B cell (primary cell): ENCODE measurements at regions not wholly inside any gene's neighbourhood (a gene's known extent, or its start where the extent isn't known, plus 50 kb on each side); places are given as distances from the start of the nearest gene placed in this dataset.

Experiments
- ATAC-seq: fragments of 200-7000 bp; cut with Tn5 transposase; one replicate; pipeline ENCODE4 v1.10.0; 2021; ENCODE audit warnings: low read depth, mild to moderate bottlenecking, moderate number of reproducible peaks, moderate library complexity
- CTCF ChIA-PET: fragments of 350-600 bp; sonication (Branson Sonifier 250); formaldehyde crosslinking; loops from one replicate; lab custom pipeline; 2021; ENCODE audit warnings: antibody characterized with exemption, inconsistent platforms; lab: Charles Lee
- POLR2A ChIA-PET: fragments of 350-600 bp; sonication (Branson Sonifier 250); formaldehyde crosslinking; loops from one replicate; lab custom pipeline; 2021; ENCODE audit warnings: antibody characterized with exemption; lab: Charles Lee
- DNase-seq: peaks from one replicate; pipeline ENCODE4 v3.0.0; 2013
- H2AFZ ChIP-seq: 2 replicates; pipeline ENCODE4 v1.6.1; 2012; ENCODE audit warnings: mild to moderate bottlenecking, low read depth, low read length; ENCODE audit not compliant: insufficient read depth, poor library complexity, severe bottlenecking
- H3K27ac ChIP-seq, 2 donors: 1 replicate in 1 of 2; 2 replicates in 1 of 2; pipeline ENCODE4 v1.5.1; 2012 to 2013; ENCODE audit warnings: low read length in 2 of 2, mild to moderate bottlenecking in 2 of 2, moderate library complexity in 1 of 2
- H3K27me3 ChIP-seq, 4 experiments: fragments of 200-600 bp in 1 of 4; sonication (generic) in 1 of 4; replicated peaks in 1 of 4; 1 replicate in 2 of 4; 2 replicates in 2 of 4; pipeline versions ENCODE4 v1.6.1 to v1.7.0; 2013 to 2016; ENCODE audit warnings: low read length in 3 of 4, mild to moderate bottlenecking in 2 of 4, mixed read lengths in 1 of 4, moderate library complexity in 1 of 4; ENCODE audit not compliant: insufficient read depth in 4 of 4, control insufficient read depth in 3 of 4; ENCODE audit errors: control extremely low read depth in 1 of 4
- H3K36me3 ChIP-seq, 2 experiments: replicated peaks in 1 of 2; 1 replicate in 1 of 2; 2 replicates in 1 of 2; pipeline versions ENCODE4 v1.6.1 to v1.7.1; 2013; ENCODE audit warnings: low read length in 1 of 2; ENCODE audit not compliant: insufficient read depth in 2 of 2, control insufficient read depth in 1 of 2; ENCODE audit errors: control extremely low read depth in 1 of 2, extremely low read depth in 1 of 2
- H3K4me1 ChIP-seq, 2 donors: fragments of 200-600 bp in 1 of 2; sonication (generic) in 1 of 2; 1 replicate in 1 of 2; 2 replicates in 1 of 2; pipeline versions ENCODE4 v1.5.1 to v1.6.1; 2013 to 2017; ENCODE audit warnings: low read length in 2 of 2; ENCODE audit not compliant: control insufficient read depth in 2 of 2, insufficient read depth in 2 of 2
- H3K4me2 ChIP-seq: replicated peaks from 2 replicates; pipeline ENCODE3; 2012; ENCODE audit warnings: mild to moderate bottlenecking, low read depth, low read length; ENCODE audit not compliant: poor library complexity, severe bottlenecking
- H3K4me3 ChIP-seq, 5 experiments: fragments of 200-600 bp in 1 of 5; sonication (generic) in 1 of 5; 1 replicate in 3 of 5; 2 replicates in 2 of 5; pipeline versions ENCODE4 v1.5.1 to v1.7.0; 2011 to 2016; ENCODE audit warnings: low read length in 4 of 5, mild to moderate bottlenecking in 4 of 5, low read depth in 2 of 5, control low read depth in 1 of 5, moderate library complexity in 1 of 5; ENCODE audit not compliant: insufficient read depth in 1 of 5; ENCODE audit errors: control extremely low read depth in 1 of 5, extremely low read depth in 1 of 5
- H3K79me2 ChIP-seq: fragments of 200-600 bp; sonication (generic); one replicate; pipeline ENCODE4 v1.6.0; 2016; ENCODE audit warnings: low read length; ENCODE audit not compliant: control insufficient read depth, insufficient read depth
- H3K9ac ChIP-seq: fragments of 200-600 bp; sonication (generic); 2 replicates; pipeline ENCODE4 v1.6.1; 2017; ENCODE audit warnings: mild to moderate bottlenecking, low read length, moderate library complexity
- H3K9me3 ChIP-seq, 3 donors: one replicate each; pipeline versions ENCODE4 v1.6.1 to v1.7.1; 2013; ENCODE audit warnings: low read length in 2 of 3; ENCODE audit not compliant: control insufficient read depth in 2 of 3, insufficient read depth in 1 of 3; ENCODE audit errors: control extremely low read depth in 1 of 3
- H4K20me1 ChIP-seq: 2 replicates; pipeline ENCODE4 v1.6.0; 2012; ENCODE audit warnings: mild to moderate bottlenecking, low read length; ENCODE audit not compliant: insufficient read depth, control insufficient read depth, poor library complexity, severe bottlenecking
- H3K27ac Mint-ChIP-seq: one replicate; pipeline ENCODE4 v1.8.0; 2021; ENCODE audit warnings: mixed read lengths
- H3K27me3 Mint-ChIP-seq: one replicate; pipeline ENCODE4 v1.8.0; 2021; ENCODE audit warnings: mixed read lengths
- H3K4me1 Mint-ChIP-seq: one replicate; pipeline ENCODE4 v1.8.0; 2021; ENCODE audit warnings: mixed read lengths
- H3K4me3 Mint-ChIP-seq: one replicate; pipeline ENCODE4 v1.8.0; 2021; ENCODE audit warnings: mixed read lengths
- H3K9me3 Mint-ChIP-seq: one replicate; pipeline ENCODE4 v1.8.0; 2022; ENCODE audit warnings: mixed read lengths; ENCODE audit not compliant: insufficient read depth
- EZH2 ChIP-seq: IDR thresholded peaks from 2 replicates; pipeline ENCODE4 v1.6.1; 2012; ENCODE audit warnings: borderline replicate concordance, low read depth, mild to moderate bottlenecking, moderate library complexity, low read length; ENCODE audit not compliant: insufficient read depth, poor library complexity, severe bottlenecking
- WGBS: methylation state at CpG from one replicate; pipeline ENCODE4 v1.1.5; 2013; ENCODE audit warnings: missing lambda C conversion rate; ENCODE audit not compliant: insufficient coverage; 5-methylcytosine and 5-hydroxymethylcytosine counted together
- intact Hi-C: fragments of 100-400 bp; cut with micrococcal nuclease; formaldehyde crosslinking; loops from one replicate; pipeline ENCODE4 v1.10.0; 2022
- TF ChIP-seq, protein P1 (sequence below): fragments of 200-600 bp; IDR thresholded peaks from one replicate; pipeline ENCODE4 v1.8.0; 2022; ENCODE audit warnings: antibody characterized with exemption, mild to moderate bottlenecking

DNA sequence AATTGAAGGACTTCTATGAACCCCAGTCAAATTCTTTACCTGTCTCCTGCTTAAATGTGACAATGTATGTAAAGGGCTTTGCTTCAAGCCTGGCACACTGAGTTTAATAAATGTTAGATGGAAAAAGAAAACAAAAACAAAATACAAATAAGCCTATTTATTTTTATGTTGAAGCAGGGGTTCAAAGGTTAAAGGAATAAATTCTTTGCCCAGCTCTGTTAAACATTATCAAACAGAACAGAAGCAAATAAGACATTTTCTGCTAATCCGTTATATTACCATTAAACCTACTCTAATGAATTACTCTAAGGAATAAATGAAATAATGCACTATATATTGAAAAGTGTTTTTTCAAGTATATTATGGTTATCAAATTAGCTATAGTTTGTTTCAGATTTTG, 182.5 kb upstream of the CEP162 start:
- Histone ChIP-seq H3K9ac (no peak overlapping the region), H3K36me3 (no peaks in the 10 kb centered on the region), H3K27ac (no peak overlapping the region), H3K4me3 (no peak overlapping the region), H3K9me3 (no peaks in the 10 kb centered on the region), H3K79me2 (no peaks in the 10 kb centered on the region), H4K20me1 (no peaks in the 10 kb centered on the region), H2AFZ (no peak overlapping the region), H3K4me2 (no peak overlapping the region), H3K27me3 (no peaks in the 10 kb centered on the region), H3K4me1 (no peaks in the 10 kb centered on the region)
- DNase-seq: no peak
- intact Hi-C loops: no loop called here
- no CpG with 5 or more reads among the region's 1 CpG for WGBS
- Mint-ChIP-seq H3K4me1 (no peaks in the 10 kb centered on the region), H3K4me3 (no peak overlapping the region), H3K9me3 (no peaks in the 10 kb centered on the region), H3K27ac (no peak overlapping the region), H3K27me3 (no peaks in the 10 kb centered on the region)
- ATAC-seq: no peak
- TF ChIP-seq, protein P1, sequence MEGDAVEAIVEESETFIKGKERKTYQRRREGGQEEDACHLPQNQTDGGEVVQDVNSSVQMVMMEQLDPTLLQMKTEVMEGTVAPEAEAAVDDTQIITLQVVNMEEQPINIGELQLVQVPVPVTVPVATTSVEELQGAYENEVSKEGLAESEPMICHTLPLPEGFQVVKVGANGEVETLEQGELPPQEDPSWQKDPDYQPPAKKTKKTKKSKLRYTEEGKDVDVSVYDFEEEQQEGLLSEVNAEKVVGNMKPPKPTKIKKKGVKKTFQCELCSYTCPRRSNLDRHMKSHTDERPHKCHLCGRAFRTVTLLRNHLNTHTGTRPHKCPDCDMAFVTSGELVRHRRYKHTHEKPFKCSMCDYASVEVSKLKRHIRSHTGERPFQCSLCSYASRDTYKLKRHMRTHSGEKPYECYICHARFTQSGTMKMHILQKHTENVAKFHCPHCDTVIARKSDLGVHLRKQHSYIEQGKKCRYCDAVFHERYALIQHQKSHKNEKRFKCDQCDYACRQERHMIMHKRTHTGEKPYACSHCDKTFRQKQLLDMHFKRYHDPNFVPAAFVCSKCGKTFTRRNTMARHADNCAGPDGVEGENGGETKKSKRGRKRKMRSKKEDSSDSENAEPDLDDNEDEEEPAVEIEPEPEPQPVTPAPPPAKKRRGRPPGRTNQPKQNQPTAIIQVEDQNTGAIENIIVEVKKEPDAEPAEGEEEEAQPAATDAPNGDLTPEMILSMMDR: no peak
- TF ChIP-seq EZH2: no peak
- POLR2A ChIA-PET: no interaction called here
- CTCF ChIA-PET: no interaction called here

DNA sequence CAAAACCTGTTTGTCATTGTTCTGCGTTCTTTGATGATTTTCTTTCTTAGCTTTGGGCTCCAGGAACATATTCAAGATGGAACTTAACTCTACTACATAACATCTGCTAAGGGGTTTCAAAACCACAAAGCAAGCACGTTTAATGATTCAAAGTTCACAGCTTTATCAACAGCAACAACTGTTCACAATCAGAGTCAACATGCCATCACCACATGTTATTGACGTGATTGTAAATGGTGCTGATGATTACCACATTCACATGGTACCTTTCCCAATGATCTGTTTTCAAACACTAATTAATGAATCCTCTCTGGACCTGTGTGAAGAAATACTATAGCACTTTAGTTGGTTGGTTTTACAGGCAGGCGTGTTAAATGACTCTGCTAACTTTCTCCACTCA, 180.6 kb upstream of the CEP162 start:
- ChIA-PET CTCF (no interaction called here), POLR2A (no interaction called here)
- no peak for ATAC-seq
- no peak overlapping the region for H3K4me2 ChIP-seq
- H3K79me2 ChIP-seq: no peaks in the 10 kb centered on the region
- intact Hi-C loops: no loop called here
- no peak overlapping the region for H3K27ac ChIP-seq
- no peaks in the 10 kb centered on the region for H3K27me3 Mint-ChIP-seq
- H3K4me3 Mint-ChIP-seq: no peak overlapping the region
- H3K9me3 ChIP-seq: no peaks in the 10 kb centered on the region
- no peak overlapping the region for H3K9ac ChIP-seq
- H2AFZ ChIP-seq: no peak overlapping the region
- H3K27me3 ChIP-seq: no peaks in the 10 kb centered on the region
- no peak for TF ChIP-seq EZH2
- TF ChIP-seq, protein P1: no peak
- no CpG with 5 or more reads among the region's 4 CpGs for WGBS
- no peaks in the 10 kb centered on the region for H3K36me3 ChIP-seq
- H3K9me3 Mint-ChIP-seq: no peaks in the 10 kb centered on the region
- no peaks in the 10 kb centered on the region for H3K4me1 Mint-ChIP-seq
- H4K20me1 ChIP-seq: no peaks in the 10 kb centered on the region
- no peaks in the 10 kb centered on the region for H3K4me1 ChIP-seq
- H3K4me3 ChIP-seq: no peak overlapping the region
- no peak overlapping the region for H3K27ac Mint-ChIP-seq
- DNase-seq: no peak
